C4-2B (cell line): ENCODE measurements at regions not wholly inside any gene's neighbourhood (a gene's known extent, or its start where the extent isn't known, plus 50 kb on each side); places are given as distances from the start of the nearest gene placed in this dataset.

Source experiments
- ZFX ChIP-seq: fragments of 450-650 bp; IDR thresholded peaks from 2 replicates; pipeline ENCODE4 v1.6.1; 2017
- TF ChIP-seq, protein P1 (sequence below): fragments of 450-650 bp; conservative IDR thresholded peaks from 2 replicates; pipeline ENCODE4 v1.5.1; 2017; ENCODE audit warnings: mild to moderate bottlenecking

DNA sequence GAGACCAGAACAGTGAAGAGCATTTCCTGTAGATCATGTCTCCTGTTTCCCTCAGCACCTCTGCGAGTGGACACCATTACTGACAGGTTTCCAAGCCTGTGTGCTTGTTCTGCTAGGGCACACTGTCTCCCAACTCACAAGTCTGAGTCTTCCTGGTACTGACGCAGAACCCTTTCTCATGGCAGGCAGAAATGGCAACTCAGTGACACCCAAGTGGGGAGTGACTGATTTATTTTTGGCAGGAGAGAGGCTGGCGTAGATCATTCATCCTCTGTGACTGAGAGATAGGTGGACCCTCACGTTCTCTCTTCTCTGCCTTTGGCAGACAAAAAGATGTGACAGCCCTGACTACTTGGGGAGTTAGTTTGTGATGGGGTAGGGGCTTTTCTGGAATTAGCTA, 183.4 kb downstream of the RFC3 start:
- TF ChIP-seq, protein P1, sequence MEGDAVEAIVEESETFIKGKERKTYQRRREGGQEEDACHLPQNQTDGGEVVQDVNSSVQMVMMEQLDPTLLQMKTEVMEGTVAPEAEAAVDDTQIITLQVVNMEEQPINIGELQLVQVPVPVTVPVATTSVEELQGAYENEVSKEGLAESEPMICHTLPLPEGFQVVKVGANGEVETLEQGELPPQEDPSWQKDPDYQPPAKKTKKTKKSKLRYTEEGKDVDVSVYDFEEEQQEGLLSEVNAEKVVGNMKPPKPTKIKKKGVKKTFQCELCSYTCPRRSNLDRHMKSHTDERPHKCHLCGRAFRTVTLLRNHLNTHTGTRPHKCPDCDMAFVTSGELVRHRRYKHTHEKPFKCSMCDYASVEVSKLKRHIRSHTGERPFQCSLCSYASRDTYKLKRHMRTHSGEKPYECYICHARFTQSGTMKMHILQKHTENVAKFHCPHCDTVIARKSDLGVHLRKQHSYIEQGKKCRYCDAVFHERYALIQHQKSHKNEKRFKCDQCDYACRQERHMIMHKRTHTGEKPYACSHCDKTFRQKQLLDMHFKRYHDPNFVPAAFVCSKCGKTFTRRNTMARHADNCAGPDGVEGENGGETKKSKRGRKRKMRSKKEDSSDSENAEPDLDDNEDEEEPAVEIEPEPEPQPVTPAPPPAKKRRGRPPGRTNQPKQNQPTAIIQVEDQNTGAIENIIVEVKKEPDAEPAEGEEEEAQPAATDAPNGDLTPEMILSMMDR, result no peak
- TF ChIP-seq ZFX, result no peak
